Fibroblast of skin of left biceps (primary cell): ENCODE measurements at regions not wholly inside any gene's neighbourhood (a gene's known extent, or its start where the extent isn't known, plus 50 kb on each side); places are given as distances from the start of the nearest gene placed in this dataset.

Experiments used
- DNase-seq, 2 experiments: peaks; one replicate each; pipeline ENCODE4 v3.0.0-alpha.2; 2013; ENCODE audit warnings: low read depth in 2 of 2

DNA sequence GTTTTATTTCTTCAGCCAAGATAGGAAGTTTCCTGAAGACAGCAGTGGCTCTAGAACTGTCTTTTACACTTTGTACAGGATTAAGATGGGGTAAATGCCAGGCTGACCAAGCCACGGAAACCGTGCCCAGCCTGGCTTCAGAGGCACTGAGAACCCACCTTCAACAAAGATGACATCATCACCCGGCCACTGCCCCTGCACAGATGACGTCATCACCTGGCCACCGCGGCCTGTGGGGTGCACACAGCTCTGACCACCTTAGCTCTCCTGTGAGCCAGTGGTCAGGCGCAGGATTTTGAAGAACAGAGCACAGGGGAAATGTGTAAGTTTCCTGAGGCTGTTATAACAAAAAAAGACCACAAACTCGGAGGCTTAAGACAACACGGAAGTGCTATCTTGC is 486.4 kb upstream of the MKI67 start:
- no peak for DNase-seq

DNA sequence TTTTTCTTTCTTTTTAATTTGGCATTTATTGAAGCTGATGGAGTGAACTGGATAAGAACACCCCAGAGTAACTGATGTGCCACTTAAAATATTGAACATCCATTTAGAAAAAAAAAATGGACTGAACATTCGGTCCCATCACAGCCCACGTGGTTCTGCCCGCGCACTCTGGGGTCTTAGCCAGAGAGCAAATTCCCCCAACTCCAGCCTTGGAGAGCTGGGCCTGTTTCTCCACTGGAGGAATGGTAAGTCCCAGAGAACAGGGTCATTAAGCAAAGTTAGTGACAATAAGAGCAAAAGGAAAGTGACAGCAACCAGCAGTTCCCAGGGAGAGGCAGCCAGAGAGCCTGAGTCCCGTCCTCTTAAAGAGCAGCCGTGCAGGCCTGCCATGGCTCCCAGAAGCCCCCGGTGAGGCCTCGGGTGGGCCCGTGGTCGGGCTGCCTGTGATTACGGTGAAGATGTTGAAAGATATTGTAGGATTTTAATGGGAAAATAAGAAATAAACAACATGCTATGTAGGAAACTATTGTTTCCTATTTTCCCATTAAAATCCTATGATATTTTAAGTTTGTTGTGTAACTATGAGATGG is 487.9 kb upstream of the MKI67 start:
- DNase-seq, result no peak

DNA sequence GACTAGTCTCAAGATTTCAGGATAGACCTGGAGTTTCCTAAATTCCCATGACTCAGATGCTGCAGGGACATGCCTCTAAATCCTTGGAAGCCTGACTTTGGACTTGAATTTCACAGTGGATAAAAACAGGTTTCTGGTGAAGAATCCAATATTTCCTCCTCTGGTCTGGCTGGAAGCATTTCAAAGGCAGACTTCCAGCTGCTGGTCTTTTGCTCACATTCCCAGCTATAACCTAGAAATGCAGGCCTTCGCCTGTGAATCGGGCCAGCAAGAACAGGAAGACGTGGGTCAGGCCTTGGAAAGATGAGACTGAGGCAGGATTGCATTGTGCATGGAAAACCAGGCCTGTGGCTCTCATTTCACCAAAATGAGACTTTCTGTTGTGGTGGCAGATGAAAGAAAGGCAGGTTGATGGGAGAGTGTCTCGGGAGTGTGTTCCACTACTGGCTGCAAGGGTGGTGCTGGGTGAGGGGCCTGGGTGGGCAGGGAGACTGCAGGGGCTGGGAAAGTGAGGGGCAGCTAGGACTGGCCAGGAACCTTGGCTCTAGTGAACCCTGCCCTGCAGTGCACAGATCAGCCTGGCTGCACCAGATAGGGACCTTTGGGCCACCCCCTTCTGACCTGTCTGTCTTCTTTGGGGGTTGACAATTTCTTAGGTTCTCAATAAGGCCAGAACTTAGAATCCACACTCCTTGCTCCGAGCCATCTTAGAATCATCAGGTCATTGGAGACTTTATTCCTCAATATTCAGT is 488.8 kb upstream of the MKI67 start:
- DNase-seq, result no peak

DNA sequence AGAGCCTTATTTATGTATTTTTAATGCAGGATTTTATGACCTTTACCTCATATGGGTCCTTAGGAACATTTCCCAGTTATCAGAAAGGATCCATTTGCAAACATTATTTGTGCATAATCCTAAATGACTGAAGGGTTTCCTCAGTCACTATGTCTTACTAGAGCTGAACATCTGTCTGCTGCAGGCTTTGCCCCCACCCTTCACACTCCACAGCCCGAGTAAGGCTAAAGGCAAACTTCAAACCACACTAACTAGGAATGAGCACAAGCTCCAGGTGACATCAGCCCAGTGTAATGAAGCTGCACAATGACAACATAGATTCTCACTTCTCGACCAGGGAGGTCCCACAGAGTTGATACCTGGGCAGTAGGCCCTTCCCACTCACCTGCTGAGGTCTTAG is 491.3 kb upstream of the MKI67 start:
- DNase-seq, result no peak

DNA sequence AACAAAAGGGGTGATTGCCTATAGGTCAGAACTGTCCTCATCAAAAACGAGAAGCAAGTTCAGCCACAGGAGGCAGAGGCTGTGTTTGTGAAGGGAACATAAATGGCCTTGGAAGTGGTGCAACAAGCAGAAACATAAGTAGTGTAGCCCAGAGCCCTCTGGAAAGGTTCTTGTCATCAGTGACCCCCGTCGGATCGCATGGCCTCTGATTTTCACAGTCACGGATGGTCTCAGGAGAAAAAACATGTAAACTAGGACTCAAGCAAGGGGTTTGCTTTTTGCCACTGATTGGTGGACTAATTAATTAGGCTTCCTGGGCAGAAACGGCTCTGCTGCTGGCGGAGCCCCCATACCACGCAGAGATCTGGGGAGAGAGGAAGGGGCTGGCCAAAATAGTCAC is 496.5 kb upstream of the MKI67 start:
- no peak for DNase-seq

DNA sequence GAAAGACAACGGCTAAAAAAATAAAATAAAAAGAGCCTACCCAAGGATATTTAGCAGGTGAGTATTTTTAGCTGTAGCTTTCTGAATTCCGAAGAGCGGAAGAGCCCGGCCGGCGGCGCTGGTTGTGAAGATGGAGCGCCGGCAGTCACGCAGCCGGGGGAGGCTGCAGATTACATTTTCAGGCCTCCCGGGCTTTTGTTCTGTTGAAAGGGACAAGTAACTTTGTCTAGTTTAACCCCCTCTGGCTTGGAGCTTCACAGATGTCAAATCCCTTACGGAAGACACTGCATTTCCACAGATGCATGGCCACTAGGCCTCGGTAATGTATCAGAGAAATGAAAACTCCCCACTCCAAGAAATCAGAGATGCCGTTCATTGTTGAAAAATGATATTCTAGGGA is 497.6 kb upstream of the MKI67 start:
- DNase-seq, result no peak

DNA sequence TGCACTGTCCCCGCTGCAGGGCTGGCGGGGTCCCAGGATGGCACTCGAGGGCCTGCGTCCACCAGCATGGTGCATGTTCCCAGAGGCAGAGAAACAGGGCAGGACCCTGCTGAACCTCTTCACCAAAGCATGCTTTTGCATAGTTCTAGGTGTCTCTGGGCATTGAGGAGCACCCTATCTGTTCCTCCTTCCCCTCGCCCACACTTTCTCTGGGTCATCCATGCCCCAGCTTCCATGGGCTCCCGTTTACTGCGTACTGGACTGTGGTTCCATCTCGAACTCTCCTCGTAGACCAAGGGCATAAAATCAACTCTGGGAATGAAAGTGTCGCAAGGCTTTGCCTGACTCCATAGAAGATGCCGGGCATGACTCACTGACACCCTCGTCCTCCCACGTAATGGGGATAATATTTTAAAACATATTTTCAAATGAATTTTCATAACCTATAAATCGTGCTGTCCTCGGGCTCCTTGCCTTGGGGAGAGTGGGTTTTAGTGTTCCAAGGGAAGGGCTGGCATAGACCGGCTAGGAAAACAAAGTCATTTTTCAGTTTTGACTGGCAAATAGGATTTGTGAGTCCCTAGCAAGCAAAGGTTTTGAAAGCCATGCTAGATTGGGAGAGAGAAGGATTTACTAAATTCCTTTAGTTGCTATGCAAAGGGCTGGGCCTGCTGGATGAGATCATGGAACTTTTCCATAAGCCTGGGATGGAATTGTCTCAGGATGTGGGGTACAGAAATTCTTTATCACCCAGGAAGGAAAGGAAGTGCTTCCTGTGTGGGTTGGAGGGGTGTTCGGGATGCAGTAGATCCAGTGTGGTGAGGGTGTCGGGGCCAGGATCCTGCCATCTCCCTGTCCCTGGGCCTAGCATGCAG is 498.7 kb upstream of the MKI67 start:
- no peak for DNase-seq

DNA sequence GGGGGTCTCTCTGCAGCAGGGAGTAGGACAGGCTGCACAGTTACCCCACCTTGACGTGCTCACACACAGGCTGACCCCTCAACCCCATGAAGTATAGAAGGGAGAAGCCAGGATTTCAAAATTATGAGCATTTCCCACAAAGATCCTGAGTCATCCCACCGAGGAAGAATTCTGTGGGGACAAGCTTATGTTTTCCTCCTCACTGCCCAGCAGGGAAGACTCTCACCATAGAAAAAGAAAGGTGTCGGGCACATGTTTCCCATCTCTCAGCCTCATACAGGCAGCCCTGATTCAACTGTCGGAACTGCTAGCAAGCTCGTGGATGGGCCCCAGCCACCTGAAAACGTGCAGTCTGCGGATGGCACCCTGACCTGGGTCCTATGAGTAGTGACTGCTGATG is 499.7 kb upstream of the MKI67 start:
- peak in 1 of 2 experiments; percentile 26 for DNase-seq

DNA sequence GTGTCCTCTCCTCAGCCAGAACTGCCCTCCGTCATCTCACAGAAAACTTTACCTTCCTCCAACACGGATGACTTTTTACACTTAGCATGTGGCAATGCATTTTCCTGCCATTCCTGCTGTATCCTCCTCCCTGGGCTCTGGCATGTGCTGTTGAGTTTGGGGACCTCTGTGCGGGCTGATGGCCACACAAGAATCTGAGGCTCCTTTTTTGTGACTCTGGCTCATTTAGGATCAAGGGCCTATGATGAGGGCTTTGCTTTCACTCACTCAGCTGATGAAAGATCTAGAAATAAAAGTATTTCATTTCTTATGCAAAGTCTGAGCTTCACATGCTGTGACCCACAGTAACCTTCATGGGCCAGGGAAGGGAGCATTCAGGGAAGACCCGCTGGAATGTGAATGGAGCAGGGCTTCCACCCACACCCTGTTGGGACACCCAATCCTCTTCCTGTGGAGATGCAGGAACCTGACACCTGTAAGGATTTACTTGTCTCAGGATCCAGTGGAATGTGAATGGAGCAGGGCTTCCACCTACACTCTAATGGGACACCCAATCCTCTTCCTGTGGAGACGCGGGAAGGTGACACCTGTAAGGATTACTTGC is 500.3 kb upstream of the MKI67 start:
- no peak for DNase-seq

DNA sequence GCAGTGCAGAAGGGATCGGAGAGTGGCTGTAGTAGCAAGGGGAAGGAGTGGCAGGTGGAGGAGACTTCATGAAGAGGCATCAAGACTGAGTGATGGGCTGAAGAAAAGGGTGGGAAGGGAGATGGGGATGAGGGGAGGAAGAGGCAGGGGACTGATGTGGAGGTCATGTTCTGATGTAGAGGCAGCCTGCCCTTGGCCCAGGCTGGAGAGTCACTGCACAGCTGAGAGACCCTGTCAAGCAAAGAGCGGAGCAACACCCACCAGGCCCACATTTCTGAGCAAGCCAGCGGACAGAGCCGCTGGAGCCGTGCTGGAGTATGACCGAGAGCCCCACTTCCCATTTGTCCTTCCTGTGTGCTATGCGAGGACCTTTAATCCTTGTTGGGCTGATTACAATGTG is 501.6 kb upstream of the MKI67 start:
- no peak for DNase-seq

DNA sequence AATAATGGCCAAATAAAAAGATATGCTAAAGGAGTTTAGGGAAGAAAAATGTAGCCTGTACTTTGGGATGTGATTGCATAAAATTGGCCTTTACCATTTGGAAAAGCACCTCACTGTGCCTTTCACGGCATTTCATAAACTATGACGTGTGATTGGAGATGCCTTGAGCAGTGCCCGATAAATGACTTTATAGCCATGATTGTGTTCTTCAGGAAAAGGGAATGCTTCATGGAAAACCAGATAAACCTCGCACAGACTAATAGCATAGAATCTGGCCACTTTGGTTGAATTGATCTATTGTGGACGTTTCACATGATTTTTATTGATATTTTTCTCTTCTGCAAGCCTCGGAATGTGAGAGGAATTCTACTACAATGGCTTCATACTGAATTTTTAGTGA is 502.0 kb upstream of the MKI67 start:
- DNase-seq, result no peak

DNA sequence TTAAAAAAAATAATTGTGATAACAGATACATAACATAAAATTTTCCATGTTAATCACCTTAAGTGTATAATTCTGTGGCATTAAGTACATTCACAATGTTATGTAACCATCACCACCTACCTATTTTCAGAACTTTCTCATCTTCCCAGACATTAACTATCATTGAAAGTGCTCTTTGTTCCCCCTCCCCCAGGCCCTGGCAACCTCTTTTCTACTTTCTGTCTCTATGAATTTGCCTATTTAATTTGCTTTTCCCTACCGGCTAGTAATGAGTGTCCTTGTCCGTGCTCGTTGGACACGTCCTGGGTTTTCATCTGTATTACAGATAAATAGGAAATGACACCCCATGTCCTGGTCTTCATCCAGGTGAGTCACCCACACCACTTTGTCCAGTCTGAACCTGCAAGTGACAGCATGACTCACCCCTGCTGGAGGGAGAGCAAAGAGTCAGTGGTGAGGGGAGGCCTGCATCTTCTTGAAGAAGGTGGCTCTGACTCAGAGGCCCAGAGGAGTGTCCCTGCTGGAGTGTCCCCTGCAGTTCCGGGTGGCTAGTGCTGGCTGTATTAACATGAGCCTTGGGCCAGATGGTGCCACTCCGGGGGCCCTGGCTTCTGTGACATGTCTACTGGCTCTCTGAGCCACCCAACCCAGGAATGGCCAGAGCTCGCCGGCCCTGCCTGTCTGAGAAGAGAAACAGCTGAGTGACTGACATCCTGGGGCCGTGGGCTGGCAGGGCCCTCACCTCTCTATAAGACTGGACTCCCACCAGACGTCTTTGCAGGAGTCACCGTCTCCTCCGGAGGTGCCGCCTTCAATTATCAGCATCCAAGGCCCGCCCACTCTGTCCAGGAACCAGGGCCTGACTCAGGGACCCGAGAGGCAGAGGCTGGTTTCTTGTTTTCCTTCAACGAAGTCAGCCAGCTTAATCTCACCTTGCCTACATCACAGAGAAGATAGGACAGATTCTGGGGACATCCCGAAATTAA is 503.2 kb upstream of the MKI67 start:
- no peak for DNase-seq

DNA sequence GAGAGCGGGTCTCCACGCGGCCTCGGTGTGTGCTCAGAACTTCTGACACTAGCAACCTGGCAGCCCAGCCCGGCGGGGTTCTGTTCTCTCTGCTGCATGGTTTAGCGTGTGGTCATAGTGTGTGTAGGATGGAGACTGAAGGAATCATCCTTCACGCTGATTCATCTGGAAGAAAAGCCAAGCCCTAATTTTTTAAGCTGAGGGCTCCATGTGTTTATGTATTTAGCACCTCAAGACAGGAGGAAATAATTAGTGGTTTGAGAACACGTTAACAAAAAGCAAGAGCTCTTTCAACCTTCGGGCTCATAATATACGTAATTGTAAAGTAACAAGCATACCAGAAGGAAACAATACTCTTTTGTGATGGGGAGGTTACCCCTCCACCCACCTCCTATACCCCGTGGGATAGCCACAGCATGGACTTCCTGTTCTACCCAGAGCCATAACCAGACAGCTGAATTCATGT is 504.6 kb upstream of the MKI67 start:
- peak; percentile 41 to 44 for DNase-seq

DNA sequence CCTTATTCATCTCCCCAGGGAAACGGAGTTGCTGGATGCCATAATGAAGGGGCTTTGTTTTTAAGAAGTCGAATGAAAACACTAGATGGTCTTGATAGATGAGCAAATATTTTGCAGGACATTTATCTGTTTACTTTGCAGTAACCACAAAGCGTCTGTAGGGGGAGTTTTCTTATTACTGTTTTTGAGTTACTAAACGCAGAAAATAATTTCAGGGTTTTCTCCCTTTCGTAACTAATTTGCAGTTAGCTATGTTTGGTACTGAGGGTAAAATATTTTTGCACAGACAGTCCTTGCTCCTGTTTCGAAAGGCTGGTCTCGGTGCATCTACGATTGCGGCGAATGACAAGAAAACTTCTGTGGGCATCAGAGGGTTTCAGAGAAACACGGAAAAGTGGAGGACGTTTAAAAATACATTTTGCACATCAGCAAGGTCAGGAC is 505.6 kb upstream of the MKI67 start:
- DNase-seq, result no peak

DNA sequence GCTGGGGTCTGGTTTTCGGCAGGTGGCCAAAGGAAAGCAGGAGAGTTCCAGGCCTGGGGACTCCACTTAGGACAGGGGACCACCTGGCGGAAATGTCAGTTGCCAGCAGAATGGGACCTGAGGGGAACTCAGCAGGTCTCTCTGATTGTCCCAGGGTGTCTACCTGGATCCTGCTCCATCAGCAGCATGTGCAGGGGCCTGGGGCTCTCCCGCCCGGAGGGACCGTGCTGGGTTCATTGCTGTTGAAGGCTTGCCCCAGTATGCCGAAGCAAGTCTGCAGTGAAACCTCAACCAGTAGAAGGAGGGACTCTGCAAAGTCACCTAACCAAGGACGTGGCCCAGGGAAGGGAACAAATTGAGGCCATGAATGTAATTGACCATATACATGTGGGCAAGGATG is 506.5 kb upstream of the MKI67 start:
- no peak for DNase-seq

DNA sequence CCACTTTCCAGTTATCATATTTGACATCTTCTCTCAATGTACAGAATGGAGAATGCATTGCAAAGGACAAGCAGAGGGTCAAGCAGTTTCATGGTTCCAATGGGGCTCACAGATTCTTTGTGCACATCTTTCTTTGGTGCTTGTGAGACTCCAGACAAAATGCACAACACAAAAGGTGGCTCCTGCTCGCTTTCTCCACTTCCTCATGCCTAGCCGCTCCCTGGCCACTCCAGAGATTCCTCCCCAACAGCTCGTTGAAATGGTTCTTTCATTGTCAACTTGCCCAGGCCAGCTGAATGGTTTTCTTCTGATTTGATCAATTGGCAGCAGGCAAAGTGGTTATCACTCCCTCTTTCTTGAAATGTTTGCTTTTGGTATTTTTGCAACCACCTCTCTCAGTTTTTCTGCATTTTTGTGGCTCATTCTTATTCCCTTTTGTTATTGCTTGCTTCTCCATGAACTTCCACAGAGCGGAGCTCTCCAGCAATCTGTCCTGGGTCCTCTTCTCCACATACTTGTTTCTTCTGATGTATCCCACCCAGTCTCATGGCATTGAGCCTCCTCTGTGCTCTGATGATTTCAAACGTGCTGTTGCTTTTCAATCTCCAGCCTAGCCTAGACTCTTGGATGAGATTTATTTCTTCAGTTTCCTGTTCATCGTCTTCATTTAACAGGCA is 507.8 kb upstream of the MKI67 start:
- no peak for DNase-seq

DNA sequence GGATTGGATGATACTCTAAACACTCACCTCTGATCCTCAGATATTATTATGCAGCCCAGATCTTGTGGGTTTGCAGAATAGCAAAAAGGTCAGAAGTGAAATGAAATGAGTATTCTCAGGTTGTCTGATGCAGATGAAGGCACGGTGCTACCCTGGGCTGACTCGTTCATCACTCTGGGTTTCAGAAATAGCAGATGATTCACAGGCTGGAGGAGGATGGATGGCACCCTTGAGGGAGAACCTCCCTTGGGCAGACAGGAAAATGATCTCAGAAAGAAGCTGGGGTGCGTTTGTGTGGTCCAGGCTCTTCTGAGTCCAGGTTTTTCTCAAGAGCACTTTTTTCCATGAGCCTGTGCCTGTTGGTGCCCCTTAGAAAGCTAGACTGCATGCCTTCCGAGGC is 515.8 kb upstream of the MKI67 start:
- no peak for DNase-seq

DNA sequence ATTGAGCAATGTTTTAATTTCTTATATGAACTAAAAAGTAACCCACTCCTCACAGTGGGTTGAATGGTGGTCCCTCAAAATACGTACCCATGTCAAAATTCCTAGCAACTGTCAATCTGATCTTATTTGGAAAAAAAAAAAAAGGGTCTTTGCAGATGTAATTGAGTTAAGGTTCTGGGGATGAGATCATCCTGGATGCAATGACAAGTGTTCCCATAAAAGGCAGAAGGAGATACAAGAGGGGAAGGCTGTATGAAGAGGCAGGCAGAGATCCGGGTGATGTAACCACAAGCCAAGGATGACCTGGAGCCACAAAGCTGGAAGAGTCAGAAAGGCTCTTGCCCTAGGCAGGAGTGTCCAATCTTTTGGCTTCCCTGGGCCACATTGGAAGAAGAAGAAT is 516.3 kb upstream of the MKI67 start:
- peak; percentile 36 to 38 for DNase-seq

DNA sequence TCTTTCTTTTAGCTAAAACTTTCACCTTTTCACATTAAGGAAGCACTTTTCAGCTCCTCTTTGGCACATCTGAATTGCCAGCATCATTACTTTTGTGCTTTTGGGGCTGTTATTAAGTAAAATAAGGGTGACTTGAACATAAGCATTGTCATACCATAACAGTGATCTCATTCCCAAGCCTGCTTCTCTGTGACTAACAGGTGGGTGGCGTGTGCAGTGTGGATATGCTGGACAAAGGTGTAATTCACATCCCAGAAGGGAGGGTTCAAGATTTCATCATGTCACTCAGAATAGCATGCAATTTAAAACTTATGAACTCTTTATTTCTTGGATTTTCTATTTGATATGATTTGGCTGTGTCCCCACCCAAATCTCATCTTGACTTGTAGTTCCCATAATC is 517.4 kb upstream of the MKI67 start:
- no peak for DNase-seq

DNA sequence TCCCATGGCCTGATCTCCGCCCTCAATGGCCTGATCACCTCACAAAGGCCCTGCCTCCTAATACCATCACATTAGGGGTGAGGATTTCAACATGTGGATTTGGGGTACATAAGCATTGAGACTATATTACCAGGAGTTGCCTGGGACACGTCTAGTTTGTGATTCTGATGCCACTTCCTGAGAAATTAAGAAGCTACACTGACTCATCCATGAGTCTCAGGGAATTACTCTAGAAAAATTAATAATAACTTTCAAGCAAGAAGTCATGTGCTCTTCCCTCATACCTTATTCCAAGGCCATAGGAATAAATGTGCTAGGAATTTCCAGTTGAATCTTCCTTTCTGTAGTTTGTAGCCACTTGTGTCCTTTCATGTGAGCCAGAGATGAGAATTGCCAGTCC is 519.3 kb upstream of the MKI67 start:
- DNase-seq, result no peak
